ENCODE measurements at regions not wholly inside any gene's neighbourhood (a gene's known extent, or its start where the extent isn't known, plus 50 kb on each side); places are given as distances from the start of the nearest gene placed in this dataset.

GRCh38 chr15:98393471-98393870 is 254.9 kb upstream of the IGF1R start:
- no peak for TF ChIP-seq CTCF (IDR thresholded peaks at IDR 0.05; ENCODE audit: insufficient read depth, low read depth, low read length)
- TF ChIP-seq EZH2 (IDR thresholded peaks at IDR 0.05; ENCODE audit: insufficient read depth, low read length) = no peak
